Sigmoid colon (tissue), 4 donors: ENCODE measurements at regions not wholly inside any gene's neighbourhood (a gene's known extent, or its start where the extent isn't known, plus 50 kb on each side); places are given as distances from the start of the nearest gene placed in this dataset.

Source experiments
- CTCF ChIP-seq, 4 experiments: fragments of 450-650 bp in 3 of 4; fragments of 200-600 bp in 1 of 4; IDR thresholded peaks; one replicate each; pipeline ENCODE4 v1.5.1; 2016 to 2019; ENCODE audit warnings: antibody characterized with exemption in 4 of 4, mild to moderate bottlenecking in 3 of 4, moderate library complexity in 2 of 4
- EP300 ChIP-seq, 4 donors: sonication (generic); formaldehyde crosslinking; IDR thresholded peaks; one replicate each; pipeline ENCODE4 v1.6.1; 2017; ENCODE audit warnings: antibody characterized with exemption in 4 of 4
- POLR2AphosphoS5 ChIP-seq, 4 donors: sonication (generic); formaldehyde crosslinking; IDR thresholded peaks; one replicate each; pipeline ENCODE4 v1.6.1; 2017; ENCODE audit warnings: antibody characterized with exemption in 4 of 4

- no peak for TF ChIP-seq CTCF (IDR thresholded peaks at IDR 0.05)
- no peak for TF ChIP-seq POLR2AphosphoS5 (IDR thresholded peaks at IDR 0.05)
- no peak for TF ChIP-seq EP300 (IDR thresholded peaks at IDR 0.05)
Observed at GRCh38 chr4:14334166-14334565, 668.1 kb upstream of the CPEB2 start.
